Nephron progenitor cell (in vitro differentiated cells): ENCODE measurements at regions not wholly inside any gene's neighbourhood (a gene's known extent, or its start where the extent isn't known, plus 50 kb on each side); places are given as distances from the start of the nearest gene placed in this dataset.

Source experiments
- DNase-seq: peaks from one replicate; pipeline ENCODE4 v3.0.0; 2021
- H3K27ac Mint-ChIP-seq: 2 replicates; pipeline ENCODE4 v1.8.0; 2021; ENCODE audit warnings: mild to moderate bottlenecking, moderate library complexity, mixed read lengths
- H3K27me3 Mint-ChIP-seq: 2 replicates; pipeline ENCODE4 v1.8.0; 2021; ENCODE audit warnings: mild to moderate bottlenecking, low read depth, mixed read lengths; ENCODE audit not compliant: poor library complexity
- H3K36me3 Mint-ChIP-seq: 2 replicates; pipeline ENCODE4 v1.8.0; 2021; ENCODE audit warnings: low read depth, mixed read lengths
- H3K4me1 Mint-ChIP-seq: 2 replicates; pipeline ENCODE4 v1.8.0; 2021; ENCODE audit warnings: mixed read lengths
- H3K4me3 Mint-ChIP-seq: 2 replicates; pipeline ENCODE4 v1.8.0; 2021; ENCODE audit warnings: mild to moderate bottlenecking, moderate library complexity, mixed read lengths
- H3K9me3 Mint-ChIP-seq: 2 replicates; pipeline ENCODE4 v1.8.0; 2021; ENCODE audit warnings: mild to moderate bottlenecking, moderate library complexity, mixed read lengths
- TF ChIP-seq, protein P1 (sequence below): fragments of 200-600 bp; sonication (generic); IDR thresholded peaks from 2 replicates; pipeline ENCODE4 v1.5.0; 2021; ENCODE audit warnings: antibody characterized with exemption

DNA sequence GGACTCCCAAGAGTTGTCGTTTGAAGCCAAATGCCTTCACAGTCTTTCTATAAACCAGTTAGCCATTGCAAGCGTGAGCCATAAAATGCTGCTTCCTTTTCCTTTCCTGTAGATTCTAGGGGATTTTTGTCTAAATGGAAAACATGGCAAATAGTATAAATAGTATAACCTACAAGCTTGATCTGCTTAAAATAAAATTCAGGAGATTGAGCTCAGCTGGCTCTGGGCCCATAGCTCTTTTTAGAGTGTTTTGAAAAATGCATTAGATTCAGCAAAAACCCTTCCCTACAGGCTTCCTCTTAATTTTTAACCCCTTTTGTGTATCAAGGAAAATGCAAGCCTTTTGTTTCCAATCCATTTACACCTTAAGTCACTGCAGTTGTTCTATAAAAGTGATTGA, 190.1 kb upstream of the GDF10 start:
- no peak overlapping the region for H3K27ac Mint-ChIP-seq
- H3K27me3 Mint-ChIP-seq, result peaks cover 11% of the 10 kb centered on the region
- H3K9me3 Mint-ChIP-seq, result no peaks in the 10 kb centered on the region
- TF ChIP-seq, protein P1, sequence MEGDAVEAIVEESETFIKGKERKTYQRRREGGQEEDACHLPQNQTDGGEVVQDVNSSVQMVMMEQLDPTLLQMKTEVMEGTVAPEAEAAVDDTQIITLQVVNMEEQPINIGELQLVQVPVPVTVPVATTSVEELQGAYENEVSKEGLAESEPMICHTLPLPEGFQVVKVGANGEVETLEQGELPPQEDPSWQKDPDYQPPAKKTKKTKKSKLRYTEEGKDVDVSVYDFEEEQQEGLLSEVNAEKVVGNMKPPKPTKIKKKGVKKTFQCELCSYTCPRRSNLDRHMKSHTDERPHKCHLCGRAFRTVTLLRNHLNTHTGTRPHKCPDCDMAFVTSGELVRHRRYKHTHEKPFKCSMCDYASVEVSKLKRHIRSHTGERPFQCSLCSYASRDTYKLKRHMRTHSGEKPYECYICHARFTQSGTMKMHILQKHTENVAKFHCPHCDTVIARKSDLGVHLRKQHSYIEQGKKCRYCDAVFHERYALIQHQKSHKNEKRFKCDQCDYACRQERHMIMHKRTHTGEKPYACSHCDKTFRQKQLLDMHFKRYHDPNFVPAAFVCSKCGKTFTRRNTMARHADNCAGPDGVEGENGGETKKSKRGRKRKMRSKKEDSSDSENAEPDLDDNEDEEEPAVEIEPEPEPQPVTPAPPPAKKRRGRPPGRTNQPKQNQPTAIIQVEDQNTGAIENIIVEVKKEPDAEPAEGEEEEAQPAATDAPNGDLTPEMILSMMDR, result no peak
- H3K4me1 Mint-ChIP-seq, result peaks cover 5% of the 10 kb centered on the region
- no peak for DNase-seq
- no peaks in the 10 kb centered on the region for H3K36me3 Mint-ChIP-seq
- no peak overlapping the region for H3K4me3 Mint-ChIP-seq

DNA sequence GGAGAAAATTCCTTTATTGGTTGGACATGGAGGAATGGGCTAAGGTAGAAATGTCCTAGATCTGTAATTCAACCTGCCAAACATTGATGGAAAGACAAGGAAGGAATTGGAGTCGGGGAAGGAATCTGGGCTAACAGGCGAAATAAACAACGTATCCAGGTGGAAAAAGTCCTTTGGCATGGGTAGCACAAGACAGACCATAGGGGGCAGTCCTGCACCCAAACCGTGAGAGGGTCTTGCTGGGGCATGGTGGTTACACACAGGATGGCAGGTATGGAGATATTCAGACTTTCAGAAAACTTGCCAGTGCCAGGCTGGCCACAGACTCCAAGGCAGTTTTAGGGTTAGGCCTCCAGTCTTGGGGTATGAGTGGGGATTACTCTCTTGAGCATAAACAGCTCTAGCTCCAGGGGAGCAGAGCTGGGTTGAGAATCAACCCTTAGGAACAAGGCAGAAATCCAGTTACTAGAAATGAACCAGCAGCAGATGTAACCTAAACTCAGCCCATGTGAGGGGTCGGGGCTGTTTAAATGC, 188.6 kb upstream of the GDF10 start:
- peaks cover 5% of the 10 kb centered on the region for H3K4me1 Mint-ChIP-seq
- H3K9me3 Mint-ChIP-seq, result no peaks in the 10 kb centered on the region
- DNase-seq, result no peak
- no peak overlapping the region for H3K4me3 Mint-ChIP-seq
- no peak overlapping the region for H3K27ac Mint-ChIP-seq
- H3K27me3 Mint-ChIP-seq, result peaks cover 14% of the 10 kb centered on the region
- H3K36me3 Mint-ChIP-seq, result no peaks in the 10 kb centered on the region
- TF ChIP-seq, protein P1, result no peak

DNA sequence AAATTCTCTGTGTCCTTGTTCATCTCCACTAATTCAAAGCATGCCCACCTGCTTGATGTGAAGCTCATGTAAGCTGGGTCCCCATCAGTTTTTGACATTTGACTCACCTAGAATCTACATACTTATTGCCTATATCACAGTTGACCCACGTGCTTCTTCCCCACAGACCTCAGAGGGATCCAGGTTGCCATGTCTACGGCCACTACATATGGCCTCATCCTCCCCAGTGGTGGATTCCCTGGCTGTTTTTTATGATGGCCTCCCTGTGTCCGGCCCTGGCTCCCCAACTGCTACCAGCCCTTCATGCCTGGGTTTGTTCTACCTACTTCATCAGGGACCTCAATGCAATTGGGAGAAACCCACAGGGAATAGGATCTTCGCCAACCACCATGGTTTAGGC, 187.4 kb upstream of the GDF10 start:
- H3K9me3 Mint-ChIP-seq, result no peaks in the 10 kb centered on the region
- no peak overlapping the region for H3K4me3 Mint-ChIP-seq
- peaks cover 14% of the 10 kb centered on the region for H3K27me3 Mint-ChIP-seq
- no peak overlapping the region for H3K27ac Mint-ChIP-seq
- TF ChIP-seq, protein P1, result no peak
- no peaks in the 10 kb centered on the region for H3K36me3 Mint-ChIP-seq
- peaks cover 5% of the 10 kb centered on the region for H3K4me1 Mint-ChIP-seq
- no peak for DNase-seq

DNA sequence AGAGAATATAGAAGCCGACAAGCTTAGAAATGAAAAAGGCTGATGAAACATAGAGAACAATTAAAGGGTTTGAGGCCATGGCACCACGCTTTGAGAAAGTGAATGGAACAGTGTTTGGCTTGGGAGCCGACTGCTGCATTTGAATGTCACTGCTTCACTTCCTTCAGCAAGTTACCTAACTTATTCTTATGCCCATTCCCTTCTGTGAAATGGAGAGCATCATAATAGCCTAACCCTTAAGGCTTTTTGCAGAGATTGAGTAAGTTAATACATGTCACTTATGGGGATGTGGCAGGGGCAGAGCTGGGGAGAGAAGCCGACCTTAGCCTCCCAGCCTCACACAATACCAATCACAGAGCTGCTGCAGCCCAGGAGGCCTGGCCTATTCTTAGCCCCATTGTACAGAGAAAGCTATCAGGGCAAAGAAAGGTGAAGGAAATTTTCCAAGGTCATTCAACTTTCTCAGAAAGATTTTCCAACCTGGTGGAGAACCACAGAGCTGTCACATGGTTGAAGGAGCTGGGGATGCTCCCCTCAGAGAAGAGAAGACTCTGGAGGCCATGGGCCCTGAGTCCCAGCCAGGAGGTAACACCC, 186.0 kb upstream of the GDF10 start:
- Mint-ChIP-seq H3K36me3 (no peaks in the 10 kb centered on the region), H3K4me3 (no peak overlapping the region), H3K27ac (no peak overlapping the region), H3K9me3 (no peaks in the 10 kb centered on the region), H3K27me3 (peaks cover 14% of the 10 kb centered on the region), H3K4me1 (no peaks in the 10 kb centered on the region)
- TF ChIP-seq, protein P1, result no peak
- no peak for DNase-seq

DNA sequence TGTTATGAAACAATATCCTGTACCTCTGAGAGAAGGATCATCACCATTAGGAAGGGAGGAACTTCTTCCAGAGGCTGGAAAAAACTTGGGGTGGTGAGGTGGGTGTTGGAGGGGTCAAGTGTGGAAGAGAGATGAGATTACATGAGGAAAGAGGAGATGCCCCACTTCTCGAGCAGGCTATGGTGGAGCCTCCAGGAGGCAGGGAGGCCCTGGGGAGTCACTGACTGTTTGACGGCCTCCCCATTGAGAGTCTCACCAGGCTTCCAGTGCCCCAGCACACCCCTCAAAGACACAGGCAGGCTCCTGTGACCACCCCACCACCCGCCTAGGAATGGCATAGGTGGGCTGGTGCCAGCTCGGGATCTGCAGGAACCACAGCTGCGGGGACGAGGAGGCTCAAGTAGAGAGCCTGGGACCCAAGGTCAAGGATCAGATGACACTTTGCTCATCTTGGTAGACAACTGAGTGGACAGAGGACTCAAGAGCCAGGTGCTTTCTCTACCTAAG, 185.3 kb upstream of the GDF10 start:
- Mint-ChIP-seq H3K27ac (no peak overlapping the region), H3K36me3 (no peaks in the 10 kb centered on the region), H3K9me3 (no peaks in the 10 kb centered on the region), H3K27me3 (peaks cover 14% of the 10 kb centered on the region), H3K4me1 (no peaks in the 10 kb centered on the region), H3K4me3 (no peak overlapping the region)
- no peak for DNase-seq
- TF ChIP-seq, protein P1, result no peak

DNA sequence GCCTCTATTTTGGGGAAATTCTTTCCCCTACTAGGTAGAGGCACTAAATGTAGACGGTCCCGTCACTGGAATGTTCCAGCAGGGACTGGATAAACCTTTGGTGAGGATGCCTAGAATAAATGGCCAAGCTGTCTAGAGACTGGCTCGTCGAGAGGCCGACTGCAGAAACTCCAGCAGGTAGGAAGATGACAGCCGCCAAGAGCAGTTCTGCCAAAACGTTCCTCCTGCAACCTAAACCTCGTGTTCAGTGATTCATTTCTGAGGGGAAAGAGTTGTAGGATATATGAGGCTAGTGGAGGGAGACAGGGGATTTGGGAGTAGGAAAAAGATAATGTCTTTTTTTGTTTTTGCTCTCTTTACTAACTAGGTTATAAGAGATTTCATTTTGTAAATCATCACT, 184.7 kb upstream of the GDF10 start:
- Mint-ChIP-seq H3K27me3 (peaks cover 11% of the 10 kb centered on the region), H3K4me3 (no peak overlapping the region), H3K9me3 (no peaks in the 10 kb centered on the region), H3K4me1 (no peaks in the 10 kb centered on the region), H3K27ac (no peak overlapping the region), H3K36me3 (no peaks in the 10 kb centered on the region)
- TF ChIP-seq, protein P1, result no peak
- no peak for DNase-seq
